SHP77 (cell line): ENCODE measurements at regions not wholly inside any gene's neighbourhood (a gene's known extent, or its start where the extent isn't known, plus 50 kb on each side); places are given as distances from the start of the nearest gene placed in this dataset.
"Not testable (repeated sequence)": the region's sequence is repeated elsewhere in the genome, so short reads cannot be mapped to it uniquely, and the experiment has no call there.

Experiments used
- DNase-seq, 2 experiments: peaks; one replicate each; lab custom pipeline; 2025; lab: John Stamatoyannopoulos, UW

DNA sequence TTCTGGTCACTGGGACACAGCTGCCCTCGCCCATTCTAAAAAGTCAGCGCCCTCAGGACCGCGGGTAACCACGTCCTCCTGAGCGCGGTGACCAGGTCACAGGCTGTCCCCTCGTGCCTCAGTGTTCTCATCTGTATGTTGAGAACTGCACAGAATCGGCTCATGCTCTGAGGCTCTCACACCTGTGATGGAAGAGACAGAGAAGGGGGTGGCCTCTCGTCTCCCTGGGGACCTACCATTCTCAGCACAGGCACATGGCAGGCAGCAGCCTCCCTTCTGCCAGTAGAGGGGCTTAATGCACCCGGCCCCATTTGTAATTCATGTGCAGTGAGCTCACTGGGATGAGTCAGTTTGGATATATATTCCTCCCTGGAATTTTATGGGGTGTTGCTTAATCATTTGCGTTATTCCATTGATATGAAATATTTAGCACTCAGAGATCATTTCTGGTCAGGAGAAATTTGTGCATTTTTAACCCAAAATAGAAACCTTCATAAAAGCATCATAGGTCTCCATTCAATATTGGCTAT is 51.9 kb upstream of the ROPN1B start:
- not testable (repeated sequence) for DNase-seq

DNA sequence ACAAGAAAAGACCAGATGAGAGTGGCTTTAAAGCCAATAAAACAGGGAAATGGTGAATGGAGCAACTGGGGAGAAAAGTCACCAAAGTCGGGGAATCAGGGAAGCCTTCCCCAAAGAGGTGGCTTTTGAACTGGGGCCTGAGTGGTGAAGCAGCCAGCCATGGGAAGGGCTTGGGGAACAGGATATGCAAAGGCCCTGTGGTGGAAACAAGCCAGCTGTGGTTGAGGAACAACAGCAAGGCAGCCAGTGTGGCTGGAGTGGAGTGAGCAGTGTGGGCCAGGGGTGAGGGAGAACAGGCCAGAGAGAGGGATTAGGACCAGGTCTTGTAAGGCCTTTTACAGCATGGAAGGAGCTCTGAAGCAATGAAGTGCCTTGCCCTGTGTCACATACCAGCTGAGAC is 51.0 kb upstream of the ROPN1B start:
- DNase-seq, result not testable (repeated sequence)

DNA sequence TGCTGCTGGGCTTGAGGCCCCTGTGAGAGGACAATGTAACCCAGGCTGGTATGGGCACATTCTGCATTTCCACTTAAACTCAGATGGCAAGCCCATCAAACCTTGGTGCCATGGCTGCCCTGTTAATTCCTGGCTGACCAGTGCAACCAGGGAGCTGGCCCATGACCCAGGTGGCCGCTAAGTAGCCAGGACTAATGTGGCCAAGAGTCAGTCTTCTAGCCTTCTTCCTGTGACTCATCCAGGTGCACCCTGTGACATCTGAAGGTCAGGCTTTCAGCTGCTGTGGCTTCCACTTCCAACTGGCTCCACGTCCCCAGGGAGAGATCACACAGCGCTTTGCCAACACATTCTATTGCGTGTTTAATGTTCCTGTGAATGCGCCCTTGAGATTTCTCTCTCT is 50.5 kb upstream of the ROPN1B start:
- not testable (repeated sequence) for DNase-seq

DNA sequence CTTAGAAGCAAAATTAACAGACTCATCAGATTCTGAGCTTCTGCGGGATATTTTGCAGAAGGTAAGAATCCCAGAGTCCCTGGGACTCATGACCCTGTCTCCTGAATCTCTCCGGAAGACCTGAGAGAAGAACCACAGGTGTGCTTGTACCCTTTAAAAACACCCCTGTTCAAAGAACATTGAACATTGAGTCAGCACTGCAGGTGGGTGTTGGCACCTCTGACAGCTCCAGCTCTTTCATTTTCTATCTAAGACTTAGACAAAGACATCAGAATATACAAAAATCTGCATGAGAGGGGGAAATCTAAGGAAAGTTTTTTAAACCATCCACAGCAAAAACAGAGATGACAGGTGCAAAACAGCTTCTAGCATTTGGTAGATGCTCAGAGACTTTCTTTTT is 50.1 kb upstream of the ROPN1B start:
- DNase-seq, result not testable (repeated sequence)
